ENCODE measurements at regions not wholly inside any gene's neighbourhood (a gene's known extent, or its start where the extent isn't known, plus 50 kb on each side); places are given as distances from the start of the nearest gene placed in this dataset.
A peak's percentile ranks its signal among the peaks of the same experiment; 100 is the strongest.

DNA sequence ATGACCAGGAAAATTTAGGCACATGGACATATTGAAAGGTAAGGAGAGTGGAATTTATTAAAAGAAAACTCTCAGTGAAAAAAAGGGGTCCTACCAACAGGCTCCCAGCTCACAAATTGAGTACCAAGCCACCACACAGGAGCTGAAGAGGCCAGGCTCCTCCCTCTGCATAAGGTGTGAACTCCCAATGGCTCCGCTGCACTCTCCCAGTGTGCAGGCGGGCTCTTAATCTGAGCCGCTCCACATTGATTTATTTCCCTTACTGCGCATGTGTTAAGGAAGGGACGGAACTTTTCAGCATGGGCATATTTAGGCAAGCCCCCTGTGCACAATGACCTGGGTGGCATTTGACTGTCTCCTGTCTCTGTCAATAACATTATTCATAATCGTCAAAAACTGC, 68.6 kb upstream of the PLEKHG7 start:
- DNase-seq: no peak
- no peak for ATAC-seq

DNA sequence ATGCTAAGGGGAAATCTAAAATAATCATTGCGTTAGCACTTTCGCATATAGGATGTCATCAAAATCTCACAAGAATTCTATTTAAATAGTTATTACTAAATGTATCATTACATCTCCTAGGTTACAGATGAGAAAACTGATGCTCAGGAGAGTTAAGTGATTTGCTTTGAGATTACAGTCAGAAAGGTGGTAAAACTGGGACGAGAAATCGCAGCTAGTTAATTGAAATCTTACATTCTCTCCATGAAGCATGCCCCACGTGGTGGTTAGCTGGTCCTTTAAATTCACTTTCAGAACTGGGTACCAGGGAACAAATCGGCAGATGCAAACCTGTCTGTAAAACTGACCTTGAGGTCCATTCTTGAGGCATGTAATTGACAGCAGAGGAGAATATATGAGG, 71.8 kb upstream of the PLEKHG7 start:
- Histone ChIP-seq H3K27me3 (no peaks in the 10 kb centered on the region), H3K27ac (no peak overlapping the region), H3K9me3 (no peaks in the 10 kb centered on the region), H3K4me1 (no peaks in the 10 kb centered on the region), H3K4me3 (no peak overlapping the region), H3K36me3 (no peaks in the 10 kb centered on the region)
- no peak for ATAC-seq
- no peak for DNase-seq
- intact Hi-C loops (cut with DNase I): no loop called here
- 92 to 96% (median 94%) methylated on average over 6 of the region's 6 CpGs for WGBS, 4 donors
- TF ChIP-seq, protein P1, sequence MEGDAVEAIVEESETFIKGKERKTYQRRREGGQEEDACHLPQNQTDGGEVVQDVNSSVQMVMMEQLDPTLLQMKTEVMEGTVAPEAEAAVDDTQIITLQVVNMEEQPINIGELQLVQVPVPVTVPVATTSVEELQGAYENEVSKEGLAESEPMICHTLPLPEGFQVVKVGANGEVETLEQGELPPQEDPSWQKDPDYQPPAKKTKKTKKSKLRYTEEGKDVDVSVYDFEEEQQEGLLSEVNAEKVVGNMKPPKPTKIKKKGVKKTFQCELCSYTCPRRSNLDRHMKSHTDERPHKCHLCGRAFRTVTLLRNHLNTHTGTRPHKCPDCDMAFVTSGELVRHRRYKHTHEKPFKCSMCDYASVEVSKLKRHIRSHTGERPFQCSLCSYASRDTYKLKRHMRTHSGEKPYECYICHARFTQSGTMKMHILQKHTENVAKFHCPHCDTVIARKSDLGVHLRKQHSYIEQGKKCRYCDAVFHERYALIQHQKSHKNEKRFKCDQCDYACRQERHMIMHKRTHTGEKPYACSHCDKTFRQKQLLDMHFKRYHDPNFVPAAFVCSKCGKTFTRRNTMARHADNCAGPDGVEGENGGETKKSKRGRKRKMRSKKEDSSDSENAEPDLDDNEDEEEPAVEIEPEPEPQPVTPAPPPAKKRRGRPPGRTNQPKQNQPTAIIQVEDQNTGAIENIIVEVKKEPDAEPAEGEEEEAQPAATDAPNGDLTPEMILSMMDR (IDR thresholded peaks at IDR 0.05): no peak
- no peak for TF ChIP-seq POLR2A (IDR thresholded peaks at IDR 0.05)

More for the DNA sequence above, 68.6 kb upstream of the PLEKHG7 start:
- Histone ChIP-seq H3K4me3 (no peak overlapping the region), H3K27ac (no peak overlapping the region), H3K36me3 (no peaks in the 10 kb centered on the region), H3K27me3 (no peaks in the 10 kb centered on the region), H3K9me3 (no peaks in the 10 kb centered on the region), H3K4me1 (no peaks in the 10 kb centered on the region)
- TF ChIP-seq POLR2A (IDR thresholded peaks at IDR 0.05): no peak
- TF ChIP-seq, protein P1 (IDR thresholded peaks at IDR 0.05): no peak
- intact Hi-C loops (cut with DNase I): no loop called here
- 95 to 97% (median 96%) methylated on average over 6 of the region's 6 CpGs for WGBS, 4 donors

DNA sequence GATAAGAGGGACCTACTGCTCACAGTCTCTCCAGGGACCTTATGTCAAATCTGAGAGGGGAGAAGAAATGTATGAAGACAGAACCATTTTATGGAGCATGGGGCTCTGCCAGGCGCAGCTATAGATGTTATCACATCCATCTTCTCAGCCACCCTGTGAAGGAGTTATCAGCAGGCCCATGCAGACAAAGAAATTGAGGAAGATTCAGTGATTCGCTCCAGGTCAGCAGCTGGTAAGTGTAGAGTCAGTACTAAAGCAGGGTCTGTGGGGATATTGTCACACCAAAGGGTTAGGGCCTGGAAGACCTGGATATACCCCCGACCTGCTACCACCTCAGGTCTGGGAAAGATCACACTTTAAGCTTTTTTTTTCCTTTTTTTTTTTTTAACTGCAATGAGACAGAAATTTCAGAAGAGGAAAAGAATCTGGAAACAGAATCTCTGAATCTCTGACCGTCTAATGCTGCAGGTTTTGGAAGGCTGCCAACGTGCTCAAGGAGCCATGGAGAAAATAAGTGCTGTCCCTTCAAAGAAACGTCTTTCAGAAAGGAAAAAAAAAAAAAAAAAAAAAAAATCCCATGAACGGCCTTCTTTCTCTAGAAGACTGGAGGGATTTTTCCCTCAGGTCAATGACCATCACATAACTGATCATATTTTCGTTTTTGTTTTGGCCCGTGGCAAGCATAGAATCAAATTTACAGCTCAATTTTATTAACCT, 73.3 kb upstream of the PLEKHG7 start:
- DNase-seq (peak in 1 of 5 donors; percentile 34), ATAC-seq (no peak)
- Histone ChIP-seq H3K4me1 (no peaks in the 10 kb centered on the region), H3K36me3 (no peaks in the 10 kb centered on the region), H3K4me3 (no peak overlapping the region), H3K27ac (no peak overlapping the region), H3K27me3 (no peaks in the 10 kb centered on the region), H3K9me3 (no peaks in the 10 kb centered on the region)
- WGBS, 4 donors: 55 to 56% (median 55%) methylated on average over 9 of the region's 9 CpGs
- TF ChIP-seq POLR2A (IDR thresholded peaks at IDR 0.05): no peak
- TF ChIP-seq, protein P1 (IDR thresholded peaks at IDR 0.05): no peak
- intact Hi-C loops (cut with DNase I): no loop called here

DNA sequence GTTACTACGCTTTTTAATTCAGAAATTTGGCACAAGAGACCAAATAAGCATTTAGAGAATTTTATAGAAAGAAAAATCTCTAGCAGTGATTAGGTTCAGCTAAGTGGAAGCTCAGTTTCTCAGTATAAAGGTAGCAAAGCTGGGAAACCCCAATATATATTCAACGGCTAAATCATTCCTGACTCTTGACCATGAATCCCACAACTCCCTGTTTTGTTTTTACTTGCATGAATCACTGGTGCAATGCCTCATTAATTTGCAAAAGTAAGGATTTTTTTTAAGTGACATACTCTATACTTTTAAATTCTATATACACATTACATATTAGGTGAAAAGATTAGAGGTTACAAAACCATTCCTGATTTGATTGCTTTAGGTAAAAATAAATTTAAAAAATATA, 74.3 kb upstream of the PLEKHG7 start:
- Histone ChIP-seq H3K4me1 (no peaks in the 10 kb centered on the region), H3K27ac (no peak overlapping the region), H3K4me3 (no peak overlapping the region), H3K9me3 (no peaks in the 10 kb centered on the region), H3K36me3 (no peaks in the 10 kb centered on the region), H3K27me3 (no peaks in the 10 kb centered on the region)
- intact Hi-C loops (cut with DNase I): no loop called here
- TF ChIP-seq POLR2A (IDR thresholded peaks at IDR 0.05): no peak
- TF ChIP-seq, protein P1 (IDR thresholded peaks at IDR 0.05): no peak
- DNase-seq (no peak), ATAC-seq (no peak)
- WGBS, 4 donors: 95 to 99% (median 98%) methylated on average over 2 of the region's 2 CpGs

Data from heart left ventricle (tissue), 16 donors.